ENCODE measurements at regions not wholly inside any gene's neighbourhood (a gene's known extent, or its start where the extent isn't known, plus 50 kb on each side); places are given as distances from the start of the nearest gene placed in this dataset.

DNA sequence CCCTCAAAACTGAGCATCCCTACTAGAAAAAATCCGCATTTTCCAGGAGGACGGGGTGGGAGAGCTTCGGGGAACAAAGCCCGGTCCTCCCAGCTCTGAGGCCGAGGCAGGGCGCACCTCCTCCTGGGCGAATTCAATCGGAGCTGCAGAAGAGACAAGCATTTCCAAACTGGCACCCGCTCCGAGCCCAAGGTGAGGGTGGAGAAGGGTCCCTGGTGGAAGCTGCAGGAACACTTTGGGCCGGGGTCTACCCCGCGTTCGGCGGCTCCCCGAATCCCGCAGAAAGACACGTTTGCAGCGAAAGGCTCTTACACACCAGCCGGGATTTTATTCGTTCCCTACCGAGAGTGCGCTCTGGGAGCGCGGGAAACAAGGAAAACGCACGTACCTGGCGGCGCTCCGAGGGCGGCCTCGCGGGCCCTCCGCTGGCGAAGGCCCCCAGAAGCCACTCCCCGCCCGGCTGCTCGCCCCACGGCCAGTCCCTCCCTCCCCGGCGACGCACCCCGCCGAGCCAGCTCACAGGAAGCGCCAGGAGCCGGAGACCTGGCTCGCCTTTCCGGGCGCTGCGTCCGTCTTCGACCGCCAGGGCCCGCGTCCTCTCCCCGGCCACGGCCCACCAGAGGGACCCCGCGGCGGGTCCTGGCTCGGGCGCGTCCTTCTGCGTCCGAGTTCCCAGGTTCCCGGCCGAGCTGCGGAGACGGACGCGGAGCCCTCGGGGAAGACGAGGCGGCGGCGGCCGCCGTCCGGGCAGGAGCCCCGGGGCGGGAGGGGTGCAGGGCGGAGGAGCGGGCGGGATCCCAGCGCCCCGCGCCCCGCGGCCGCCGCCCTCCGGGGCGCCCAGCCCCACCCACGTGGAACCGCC lies 49.8 kb upstream of the BAHCC1 start:
- peak overlapping the region; percentile 99 for H3K27ac ChIP-seq
- no peak for TF ChIP-seq ZFX (IDR thresholded peaks at IDR 0.05; ENCODE audit: borderline replicate concordance)
- TF ChIP-seq, protein P1, sequence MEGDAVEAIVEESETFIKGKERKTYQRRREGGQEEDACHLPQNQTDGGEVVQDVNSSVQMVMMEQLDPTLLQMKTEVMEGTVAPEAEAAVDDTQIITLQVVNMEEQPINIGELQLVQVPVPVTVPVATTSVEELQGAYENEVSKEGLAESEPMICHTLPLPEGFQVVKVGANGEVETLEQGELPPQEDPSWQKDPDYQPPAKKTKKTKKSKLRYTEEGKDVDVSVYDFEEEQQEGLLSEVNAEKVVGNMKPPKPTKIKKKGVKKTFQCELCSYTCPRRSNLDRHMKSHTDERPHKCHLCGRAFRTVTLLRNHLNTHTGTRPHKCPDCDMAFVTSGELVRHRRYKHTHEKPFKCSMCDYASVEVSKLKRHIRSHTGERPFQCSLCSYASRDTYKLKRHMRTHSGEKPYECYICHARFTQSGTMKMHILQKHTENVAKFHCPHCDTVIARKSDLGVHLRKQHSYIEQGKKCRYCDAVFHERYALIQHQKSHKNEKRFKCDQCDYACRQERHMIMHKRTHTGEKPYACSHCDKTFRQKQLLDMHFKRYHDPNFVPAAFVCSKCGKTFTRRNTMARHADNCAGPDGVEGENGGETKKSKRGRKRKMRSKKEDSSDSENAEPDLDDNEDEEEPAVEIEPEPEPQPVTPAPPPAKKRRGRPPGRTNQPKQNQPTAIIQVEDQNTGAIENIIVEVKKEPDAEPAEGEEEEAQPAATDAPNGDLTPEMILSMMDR (IDR thresholded peaks at IDR 0.05): no peak

Data from 22Rv1 (cell line).